Nephron (organoid): ENCODE measurements at regions not wholly inside any gene's neighbourhood (a gene's known extent, or its start where the extent isn't known, plus 50 kb on each side); places are given as distances from the start of the nearest gene placed in this dataset.

ENCODE experiments used
- H3K27ac Mint-ChIP-seq, 3 experiments: 2 replicates each; pipeline ENCODE4 v1.8.0; 2020; ENCODE audit warnings: mixed read lengths in 3 of 3, mild to moderate bottlenecking in 2 of 3, moderate library complexity in 1 of 3
- H3K27me3 Mint-ChIP-seq: 2 replicates; pipeline ENCODE4 v1.8.0; 2021; ENCODE audit warnings: low read depth, mild to moderate bottlenecking, moderate library complexity, mixed read lengths
- H3K36me3 Mint-ChIP-seq: 2 replicates; pipeline ENCODE4 v1.8.0; 2020; ENCODE audit warnings: low read depth, mixed read lengths
- H3K4me1 Mint-ChIP-seq: 2 replicates; pipeline ENCODE4 v1.8.0; 2020; ENCODE audit warnings: mixed read lengths
- H3K4me3 Mint-ChIP-seq, 3 experiments: 2 replicates each; pipeline ENCODE4 v1.8.0; 2020; ENCODE audit warnings: mild to moderate bottlenecking in 3 of 3, mixed read lengths in 3 of 3, moderate library complexity in 2 of 3
- H3K9me3 Mint-ChIP-seq: 2 replicates; pipeline ENCODE4 v1.8.0; 2020; ENCODE audit warnings: mixed read lengths
- TF ChIP-seq, protein P1 (sequence below), 3 experiments: fragments of 200-600 bp; sonication (generic); IDR thresholded peaks; one replicate each; pipeline ENCODE4 v1.5.0; 2021; ENCODE audit warnings: antibody characterized with exemption in 3 of 3; ENCODE audit not compliant: unreplicated experiment in 3 of 3

DNA sequence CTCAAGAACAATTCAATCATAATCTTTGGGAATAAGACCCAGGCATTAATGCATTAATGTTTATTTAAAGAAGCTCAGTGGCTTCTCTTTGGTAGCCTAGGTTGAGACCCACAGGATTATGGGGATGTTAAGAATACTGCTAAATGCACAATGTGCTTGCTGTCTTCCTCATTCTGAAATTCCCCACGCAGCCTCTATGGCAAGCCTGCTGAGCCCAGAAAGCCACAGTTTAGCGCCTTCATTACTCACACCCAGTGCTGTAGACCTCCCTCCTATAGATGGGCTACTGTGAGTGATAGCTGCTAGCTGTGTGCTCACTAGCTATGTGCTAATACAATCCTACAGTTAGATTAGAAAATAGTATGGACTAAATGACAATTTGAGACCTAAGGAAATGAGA, 90.6 kb downstream of the TNFSF13B start:
- Mint-ChIP-seq H3K36me3 (no peaks in the 10 kb centered on the region), H3K4me3 (no peak overlapping the region), H3K9me3 (no peaks in the 10 kb centered on the region), H3K27ac (no peak overlapping the region), H3K4me1 (peaks cover 35% of the 10 kb centered on the region), H3K27me3 (no peaks in the 10 kb centered on the region)
- TF ChIP-seq, protein P1, sequence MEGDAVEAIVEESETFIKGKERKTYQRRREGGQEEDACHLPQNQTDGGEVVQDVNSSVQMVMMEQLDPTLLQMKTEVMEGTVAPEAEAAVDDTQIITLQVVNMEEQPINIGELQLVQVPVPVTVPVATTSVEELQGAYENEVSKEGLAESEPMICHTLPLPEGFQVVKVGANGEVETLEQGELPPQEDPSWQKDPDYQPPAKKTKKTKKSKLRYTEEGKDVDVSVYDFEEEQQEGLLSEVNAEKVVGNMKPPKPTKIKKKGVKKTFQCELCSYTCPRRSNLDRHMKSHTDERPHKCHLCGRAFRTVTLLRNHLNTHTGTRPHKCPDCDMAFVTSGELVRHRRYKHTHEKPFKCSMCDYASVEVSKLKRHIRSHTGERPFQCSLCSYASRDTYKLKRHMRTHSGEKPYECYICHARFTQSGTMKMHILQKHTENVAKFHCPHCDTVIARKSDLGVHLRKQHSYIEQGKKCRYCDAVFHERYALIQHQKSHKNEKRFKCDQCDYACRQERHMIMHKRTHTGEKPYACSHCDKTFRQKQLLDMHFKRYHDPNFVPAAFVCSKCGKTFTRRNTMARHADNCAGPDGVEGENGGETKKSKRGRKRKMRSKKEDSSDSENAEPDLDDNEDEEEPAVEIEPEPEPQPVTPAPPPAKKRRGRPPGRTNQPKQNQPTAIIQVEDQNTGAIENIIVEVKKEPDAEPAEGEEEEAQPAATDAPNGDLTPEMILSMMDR (IDR thresholded peaks at IDR 0.05; ENCODE audit: unreplicated experiment in 3 of 3): no peak

DNA sequence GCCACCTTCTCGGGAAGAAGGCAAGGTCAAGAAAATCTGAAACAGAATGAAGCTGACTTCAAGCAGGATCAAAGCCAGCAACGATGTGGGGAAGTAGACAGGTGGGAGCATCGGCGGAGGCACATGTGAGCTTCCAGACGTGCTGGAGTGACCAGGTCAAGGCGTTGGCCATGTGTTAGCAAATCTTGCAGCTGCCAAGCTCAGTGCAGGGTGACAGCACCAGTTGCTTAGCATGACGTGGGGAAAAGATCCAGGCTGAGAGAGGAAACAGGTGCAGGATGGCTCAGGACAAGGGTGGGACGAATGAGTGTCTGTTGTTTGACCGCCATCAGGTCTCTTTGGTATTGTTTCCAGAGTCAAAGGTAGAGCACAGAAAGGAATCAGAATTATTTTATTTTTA, 92.3 kb downstream of the TNFSF13B start:
- Mint-ChIP-seq H3K4me1 (peaks cover 36% of the 10 kb centered on the region), H3K27me3 (no peaks in the 10 kb centered on the region), H3K36me3 (no peaks in the 10 kb centered on the region), H3K9me3 (no peaks in the 10 kb centered on the region), H3K27ac (peak overlapping the region; percentile 15 to 70 (median 31)), H3K4me3 (peak overlapping the region in 1 of 3 experiments; percentile 48)
- TF ChIP-seq, protein P1 (IDR thresholded peaks at IDR 0.05; ENCODE audit: unreplicated experiment in 3 of 3): no peak

DNA sequence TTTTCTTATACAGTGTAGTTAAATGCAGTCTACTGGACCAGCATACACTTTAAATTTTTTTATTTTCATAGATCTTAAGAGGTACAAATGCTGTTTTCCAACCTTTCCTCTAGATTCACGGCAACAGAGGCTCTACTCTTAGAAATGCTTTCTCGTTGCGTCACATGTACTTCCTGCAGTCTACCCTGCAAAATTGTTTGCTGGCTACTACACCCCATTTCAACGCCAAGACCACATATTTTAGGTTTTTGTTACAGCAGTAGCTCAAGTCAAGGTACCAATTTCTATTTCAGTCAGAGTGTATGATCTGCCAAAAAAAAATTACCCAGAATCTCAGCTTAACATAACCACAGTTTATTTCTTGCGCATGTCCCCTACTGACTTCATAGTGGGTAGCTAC, 94.1 kb downstream of the TNFSF13B start:
- Mint-ChIP-seq H3K36me3 (no peaks in the 10 kb centered on the region), H3K4me3 (no peak overlapping the region), H3K9me3 (no peaks in the 10 kb centered on the region), H3K27ac (no peak overlapping the region), H3K4me1 (peaks cover 36% of the 10 kb centered on the region), H3K27me3 (no peaks in the 10 kb centered on the region)
- TF ChIP-seq, protein P1 (IDR thresholded peaks at IDR 0.05; ENCODE audit: unreplicated experiment in 3 of 3): no peak

DNA sequence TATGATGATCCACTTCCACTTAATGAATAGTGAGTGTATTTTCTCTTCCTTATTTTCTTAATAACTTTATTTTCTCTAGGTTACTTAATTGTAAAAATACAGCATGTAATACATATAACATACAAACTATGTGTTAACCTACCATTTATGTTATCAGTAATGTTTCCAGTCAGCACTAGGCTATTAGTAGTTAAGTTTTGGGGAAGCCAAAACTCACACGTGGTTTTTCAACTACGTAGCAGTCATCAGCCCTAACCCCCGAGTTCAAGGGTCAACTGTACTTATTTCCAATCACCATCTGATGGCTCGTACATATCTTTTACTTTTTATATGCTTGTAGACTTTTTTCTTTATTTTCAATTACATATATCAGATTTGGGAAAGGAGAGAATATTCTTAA, 95.7 kb downstream of the TNFSF13B start:
- TF ChIP-seq, protein P1 (IDR thresholded peaks at IDR 0.05; ENCODE audit: unreplicated experiment in 3 of 3): no peak
- Mint-ChIP-seq H3K4me3 (no peak overlapping the region), H3K36me3 (no peaks in the 10 kb centered on the region)

DNA sequence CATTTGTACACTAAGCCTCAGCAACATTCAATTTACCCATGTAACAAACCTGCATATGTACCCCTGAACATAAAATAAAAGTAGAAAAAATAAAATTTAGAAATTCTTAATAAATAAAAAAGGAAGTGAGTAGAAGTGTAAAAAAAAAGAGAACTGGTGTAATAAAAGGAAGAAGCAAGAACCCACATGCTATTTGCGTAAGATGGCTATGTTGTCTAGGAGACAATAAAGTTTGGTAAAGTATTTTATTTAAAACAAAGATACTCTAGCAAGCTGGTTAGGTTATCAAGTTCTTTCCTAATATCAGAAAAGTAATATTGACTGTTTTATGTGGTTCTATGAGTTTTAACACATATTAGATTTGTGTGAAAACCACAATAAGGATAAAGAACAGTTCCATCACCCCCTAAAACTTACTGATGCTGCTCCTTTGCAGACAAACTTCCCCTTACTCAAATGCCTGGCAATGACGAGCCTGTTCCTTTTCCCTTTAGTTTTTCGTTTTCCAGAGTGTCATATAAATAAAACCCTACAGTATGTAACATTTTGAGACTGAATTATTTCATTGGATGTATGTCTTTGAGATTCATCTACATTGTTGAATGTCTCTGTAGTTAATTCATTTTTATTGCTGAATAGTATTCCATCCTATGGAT, 98.9 kb downstream of the TNFSF13B start:
- Mint-ChIP-seq H3K4me1 (peaks cover 9% of the 10 kb centered on the region), H3K27me3 (no peaks in the 10 kb centered on the region), H3K4me3 (no peak overlapping the region), H3K27ac (no peak overlapping the region), H3K36me3 (no peaks in the 10 kb centered on the region), H3K9me3 (peaks cover 8% of the 10 kb centered on the region)
- TF ChIP-seq, protein P1 (IDR thresholded peaks at IDR 0.05; ENCODE audit: unreplicated experiment in 3 of 3): no peak

More for the DNA sequence above, 95.7 kb downstream of the TNFSF13B start:
- H3K4me1 Mint-ChIP-seq: peaks cover 24% of the 10 kb centered on the region
- no peaks in the 10 kb centered on the region for H3K9me3 Mint-ChIP-seq
- H3K27me3 Mint-ChIP-seq: no peaks in the 10 kb centered on the region
- H3K27ac Mint-ChIP-seq: no peak overlapping the region

DNA sequence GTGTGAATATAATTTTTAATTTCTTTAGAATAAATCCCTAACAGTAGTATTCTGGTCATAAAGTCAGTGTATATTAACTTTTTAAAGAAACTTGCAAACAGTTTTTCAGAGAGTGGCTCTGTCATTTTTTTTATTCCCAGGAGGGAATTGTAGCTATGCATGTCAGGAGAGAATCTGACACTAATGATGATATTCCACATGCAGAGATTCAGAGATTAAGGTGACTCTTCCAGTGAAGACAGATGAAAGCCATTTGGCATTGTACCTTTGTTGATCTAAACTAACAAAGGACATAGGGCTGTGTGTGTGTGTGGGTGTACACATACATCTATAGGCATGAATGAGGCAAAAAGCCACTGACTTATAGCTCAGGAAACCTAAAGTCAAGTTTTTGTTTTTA, 99.9 kb downstream of the TNFSF13B start:
- TF ChIP-seq, protein P1 (IDR thresholded peaks at IDR 0.05; ENCODE audit: unreplicated experiment in 3 of 3): no peak
- Mint-ChIP-seq H3K4me1 (peaks cover 8% of the 10 kb centered on the region), H3K4me3 (no peak overlapping the region), H3K36me3 (no peaks in the 10 kb centered on the region), H3K27ac (no peak overlapping the region), H3K27me3 (no peaks in the 10 kb centered on the region), H3K9me3 (peaks cover 8% of the 10 kb centered on the region)
